PC-9 (cell line): ENCODE measurements at regions not wholly inside any gene's neighbourhood (a gene's known extent, or its start where the extent isn't known, plus 50 kb on each side); places are given as distances from the start of the nearest gene placed in this dataset.

Experiments used
- EZH2 ChIP-seq: fragments of 200-600 bp; sonication (generic); IDR thresholded peaks from 2 replicates; pipeline ENCODE4 v1.8.0; 2017; ENCODE audit warnings: antibody characterized with exemption, low read depth
- TF ChIP-seq, protein P1 (sequence below): fragments of 200-600 bp; sonication (generic); conservative IDR thresholded peaks from 2 replicates; pipeline ENCODE4 v1.6.1; 2017; ENCODE audit warnings: mixed run types, antibody characterized with exemption, mild to moderate bottlenecking, moderate library complexity

DNA sequence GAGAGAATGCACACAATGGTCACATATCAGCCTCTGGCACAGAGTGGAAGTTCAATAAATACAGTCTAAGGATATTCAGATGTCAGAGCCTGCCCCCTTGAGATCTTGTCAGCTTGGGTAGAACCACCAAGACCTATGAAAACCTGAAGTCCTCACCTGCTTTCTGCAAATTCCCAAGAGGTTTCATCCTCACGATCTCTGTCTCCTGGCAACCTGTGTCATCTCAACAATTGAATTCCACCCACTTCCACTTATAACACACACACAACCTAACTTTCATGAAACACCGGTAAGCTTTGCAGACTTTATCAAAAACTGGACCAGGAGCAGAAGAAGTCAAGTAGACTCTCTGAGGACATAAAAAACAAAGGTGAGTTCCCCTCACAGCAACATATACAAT is 151.6 kb upstream of the SLC30A5 start:
- TF ChIP-seq, protein P1, sequence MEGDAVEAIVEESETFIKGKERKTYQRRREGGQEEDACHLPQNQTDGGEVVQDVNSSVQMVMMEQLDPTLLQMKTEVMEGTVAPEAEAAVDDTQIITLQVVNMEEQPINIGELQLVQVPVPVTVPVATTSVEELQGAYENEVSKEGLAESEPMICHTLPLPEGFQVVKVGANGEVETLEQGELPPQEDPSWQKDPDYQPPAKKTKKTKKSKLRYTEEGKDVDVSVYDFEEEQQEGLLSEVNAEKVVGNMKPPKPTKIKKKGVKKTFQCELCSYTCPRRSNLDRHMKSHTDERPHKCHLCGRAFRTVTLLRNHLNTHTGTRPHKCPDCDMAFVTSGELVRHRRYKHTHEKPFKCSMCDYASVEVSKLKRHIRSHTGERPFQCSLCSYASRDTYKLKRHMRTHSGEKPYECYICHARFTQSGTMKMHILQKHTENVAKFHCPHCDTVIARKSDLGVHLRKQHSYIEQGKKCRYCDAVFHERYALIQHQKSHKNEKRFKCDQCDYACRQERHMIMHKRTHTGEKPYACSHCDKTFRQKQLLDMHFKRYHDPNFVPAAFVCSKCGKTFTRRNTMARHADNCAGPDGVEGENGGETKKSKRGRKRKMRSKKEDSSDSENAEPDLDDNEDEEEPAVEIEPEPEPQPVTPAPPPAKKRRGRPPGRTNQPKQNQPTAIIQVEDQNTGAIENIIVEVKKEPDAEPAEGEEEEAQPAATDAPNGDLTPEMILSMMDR: no peak
- TF ChIP-seq EZH2: no peak
